Upper lobe of left lung (tissue), 6 donors: ENCODE measurements at regions not wholly inside any gene's neighbourhood (a gene's known extent, or its start where the extent isn't known, plus 50 kb on each side); places are given as distances from the start of the nearest gene placed in this dataset.
"Not testable (repeated sequence)": the region's sequence is repeated elsewhere in the genome, so short reads cannot be mapped to it uniquely, and the experiment has no call there.

Experiments used
- ATAC-seq, 2 donors: fragments of 200-7000 bp; cut with Tn5 transposase; one replicate each; pipeline ENCODE4 v1.9.1; 2022; ENCODE audit warnings: mild to moderate bottlenecking in 2 of 2, moderate library complexity in 2 of 2; ENCODE audit not compliant: low FRiP score in 2 of 2
- DNase-seq, 2 donors: peaks; one replicate each; pipeline ENCODE4 v3.0.0-alpha.2; 2019 to 2020
- H3K27ac ChIP-seq, 4 donors: fragments of 200-600 bp; sonication (generic); one replicate each; pipeline ENCODE4 v1.5.1; 2016 to 2019
- H3K27me3 ChIP-seq, 4 donors: fragments of 200-600 bp; sonication (generic); one replicate each; pipeline ENCODE4 v1.5.1; 2017 to 2019
- H3K36me3 ChIP-seq, 4 donors: fragments of 200-600 bp; sonication (generic); one replicate each; pipeline ENCODE4 v1.5.1; 2016 to 2019
- H3K4me1 ChIP-seq, 4 donors: fragments of 200-600 bp; sonication (generic); one replicate each; pipeline ENCODE4 v1.5.1; 2018 to 2019
- H3K4me3 ChIP-seq, 4 donors: fragments of 200-600 bp; sonication (generic); one replicate each; pipeline ENCODE4 v1.5.1; 2017 to 2019; ENCODE audit warnings: mild to moderate bottlenecking in 2 of 4, moderate library complexity in 1 of 4
- H3K9me3 ChIP-seq, 4 donors: fragments of 200-600 bp; sonication (generic); one replicate each; pipeline ENCODE4 v1.5.1; 2018 to 2019
- CTCF ChIP-seq, 6 experiments: fragments of 450-650 bp in 4 of 6; fragments of 200-600 bp in 2 of 6; sonication (generic) in 2 of 6; IDR thresholded peaks; one replicate each; pipeline ENCODE4 v1.5.1; 2016 to 2019; ENCODE audit warnings: antibody characterized with exemption in 6 of 6
- EP300 ChIP-seq, 4 donors: sonication (generic); formaldehyde crosslinking; IDR thresholded peaks; one replicate each; pipeline ENCODE4 v1.5.1; 2017; ENCODE audit warnings: antibody characterized with exemption in 4 of 4, control low read depth in 2 of 4
- POLR2A ChIP-seq, 4 donors: fragments of 450-650 bp; IDR thresholded peaks; one replicate each; pipeline ENCODE4 v1.5.1; 2016 to 2017; ENCODE audit warnings: antibody characterized with exemption in 4 of 4, mild to moderate bottlenecking in 2 of 4
- POLR2AphosphoS5 ChIP-seq, 2 donors: sonication (generic); formaldehyde crosslinking; IDR thresholded peaks; one replicate each; pipeline ENCODE4 v1.5.1; 2017; ENCODE audit warnings: antibody characterized with exemption in 2 of 2
- WGBS, 2 donors: methylation state at CpG; one replicate each; pipeline ENCODE4 v1.1.5; 2017 to 2018; 5-methylcytosine and 5-hydroxymethylcytosine counted together
- donor health status: DM: no; HTN: no; CAD: no; lungs with moderate emphysema.
- donor health status: DM: no; HTN: yes; CAD: no; lungs with severe emphysema.

GRCh38 chr5:25441810-25442209 is 797.0 kb upstream of the CDH10 start:
- Histone ChIP-seq H3K36me3 (no peaks in the 10 kb centered on the region), H3K4me1 (no peaks in the 10 kb centered on the region), H3K27me3 (no peaks in the 10 kb centered on the region), H3K27ac (no peak overlapping the region), H3K4me3 (no peak overlapping the region), H3K9me3 (no peaks in the 10 kb centered on the region)
- TF ChIP-seq CTCF (IDR thresholded peaks at IDR 0.05) = no peak
- no peak for TF ChIP-seq POLR2A (IDR thresholded peaks at IDR 0.05)
- no peak for TF ChIP-seq EP300 (IDR thresholded peaks at IDR 0.05)
- TF ChIP-seq POLR2AphosphoS5 (IDR thresholded peaks at IDR 0.05) = no peak
- WGBS, 2 donors = 67 to 71% methylated on average over 4 of the region's 4 CpGs
- no peak for ATAC-seq
- DNase-seq = no peak

DNA sequence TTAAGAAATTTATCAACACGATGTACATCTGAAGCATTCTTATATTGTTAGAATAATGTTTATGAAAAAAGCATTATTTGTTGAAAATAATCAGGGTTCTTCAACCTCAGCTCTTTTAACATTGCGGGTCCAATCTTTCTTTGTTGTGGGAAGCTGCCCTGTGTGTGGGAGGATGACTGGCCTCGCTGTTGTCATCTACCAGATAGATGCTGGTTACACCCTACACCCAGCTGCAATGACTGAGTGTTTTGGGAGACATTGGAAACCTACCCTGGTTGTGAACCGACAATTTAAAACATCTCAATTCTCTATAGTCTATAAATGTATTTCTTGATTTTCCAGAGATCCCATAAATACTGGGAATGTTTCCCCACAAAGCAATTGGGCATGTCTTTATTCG is 794.2 kb upstream of the CDH10 start:
- Histone ChIP-seq H3K4me1 (no peaks in the 10 kb centered on the region), H3K27ac (no peak overlapping the region), H3K36me3 (no peaks in the 10 kb centered on the region), H3K27me3 (no peaks in the 10 kb centered on the region), H3K9me3 (no peaks in the 10 kb centered on the region), H3K4me3 (no peak overlapping the region)
- DNase-seq = no peak
- 82 to 83% methylated on average over 5 of the region's 5 CpGs for WGBS, 2 donors
- ATAC-seq = no peak
- TF ChIP-seq POLR2A (IDR thresholded peaks at IDR 0.05) = no peak

DNA sequence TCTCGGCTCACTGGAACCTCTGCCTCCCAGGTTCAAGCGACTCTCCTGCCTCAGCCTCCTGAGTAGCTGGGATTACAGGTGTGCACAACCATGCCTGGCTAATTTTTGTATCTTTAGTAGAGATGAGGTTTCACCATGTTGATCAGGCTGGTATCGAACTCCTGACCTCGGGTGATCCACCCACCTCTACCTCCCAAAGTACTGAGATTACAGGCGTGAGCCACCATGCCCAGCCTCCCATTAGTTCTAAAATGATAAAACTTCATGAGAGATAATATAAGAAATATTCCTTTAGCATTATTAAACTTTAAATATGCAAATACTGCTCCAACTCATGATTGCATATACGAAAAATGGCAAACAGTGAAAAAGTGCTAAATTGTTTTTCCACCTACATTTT is 793.6 kb upstream of the CDH10 start:
- not testable (repeated sequence) for H3K36me3 ChIP-seq, H3K9me3 ChIP-seq, H3K27ac ChIP-seq, H3K4me1 ChIP-seq, DNase-seq, H3K4me3 ChIP-seq, ATAC-seq, H3K27me3 ChIP-seq
- 89 to 95% methylated on average over 6 of the region's 6 CpGs for WGBS, 2 donors

DNA sequence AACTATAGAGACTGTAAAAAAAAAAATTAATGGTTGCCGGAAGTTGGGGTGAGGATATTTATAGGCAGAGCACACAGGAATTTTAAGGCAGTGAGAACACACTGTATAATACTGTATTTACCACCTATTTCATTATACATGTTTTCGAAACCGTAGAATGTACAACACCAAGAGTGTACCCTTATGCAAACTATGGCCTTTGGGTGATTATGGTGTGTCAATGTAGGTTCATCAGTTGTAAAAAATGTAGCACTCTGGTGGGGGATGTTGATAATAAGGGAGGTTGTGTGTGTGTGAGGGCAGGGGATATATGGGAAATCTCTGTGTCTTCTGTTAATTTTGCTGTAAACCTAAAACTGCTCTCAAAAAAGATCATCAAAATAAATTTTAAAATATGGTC is 791.7 kb upstream of the CDH10 start:
- no peak for DNase-seq
- ATAC-seq = no peak
- TF ChIP-seq EP300 (IDR thresholded peaks at IDR 0.05) (no peak), CTCF (IDR thresholded peaks at IDR 0.05) (no peak), POLR2AphosphoS5 (IDR thresholded peaks at IDR 0.05) (no peak), POLR2A (IDR thresholded peaks at IDR 0.05) (no peak)
- H3K27me3 ChIP-seq = no peaks in the 10 kb centered on the region
- no peaks in the 10 kb centered on the region for H3K9me3 ChIP-seq
- no peaks in the 10 kb centered on the region for H3K36me3 ChIP-seq
- 95 to 97% methylated on average over 3 of the region's 3 CpGs for WGBS, 2 donors
- H3K4me3 ChIP-seq = no peak overlapping the region
- H3K27ac ChIP-seq = no peak overlapping the region
- H3K4me1 ChIP-seq = no peaks in the 10 kb centered on the region

- Histone ChIP-seq H3K27me3 (no peaks in the 10 kb centered on the region), H3K4me1 (no peaks in the 10 kb centered on the region), H3K4me3 (no peak overlapping the region), H3K9me3 (no peaks in the 10 kb centered on the region), H3K27ac (no peak overlapping the region), H3K36me3 (no peaks in the 10 kb centered on the region)
- WGBS, 2 donors = 95 to 97% methylated on average over 1 of the region's 1 CpG
- TF ChIP-seq POLR2AphosphoS5 (IDR thresholded peaks at IDR 0.05) = no peak
- TF ChIP-seq CTCF (IDR thresholded peaks at IDR 0.05) = no peak
- no peak for TF ChIP-seq POLR2A (IDR thresholded peaks at IDR 0.05)
- no peak for TF ChIP-seq EP300 (IDR thresholded peaks at IDR 0.05)
- no peak for DNase-seq
- ATAC-seq = no peak
These were observed 791.1 kb upstream of the CDH10 start for GRCh38 chr5:25435882-25436281.

DNA sequence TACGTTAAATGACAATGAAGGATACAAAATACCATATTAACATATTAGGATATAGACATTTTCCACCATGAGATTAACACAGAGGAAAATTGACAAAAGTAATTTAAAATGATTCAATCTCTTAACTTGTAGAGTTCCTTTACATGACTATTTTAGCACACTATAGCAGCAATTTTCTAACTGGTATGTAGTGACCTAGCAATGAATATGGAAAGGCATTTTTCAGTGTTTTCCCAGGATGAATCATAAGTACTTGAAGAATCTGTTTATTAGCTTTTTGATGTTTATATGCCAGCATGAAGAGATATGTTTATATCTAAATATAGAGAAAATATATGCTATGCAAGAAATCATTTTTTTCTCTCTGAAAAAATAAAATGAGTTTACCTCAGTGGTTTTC is 782.5 kb upstream of the CDH10 start:
- Histone ChIP-seq H3K4me3 (no peak overlapping the region), H3K27me3 (no peaks in the 10 kb centered on the region), H3K9me3 (no peaks in the 10 kb centered on the region), H3K4me1 (no peaks in the 10 kb centered on the region), H3K27ac (no peak overlapping the region), H3K36me3 (no peaks in the 10 kb centered on the region)
- ATAC-seq = no peak
- no peak for TF ChIP-seq POLR2AphosphoS5 (IDR thresholded peaks at IDR 0.05)
- no peak for TF ChIP-seq CTCF (IDR thresholded peaks at IDR 0.05)
- TF ChIP-seq EP300 (IDR thresholded peaks at IDR 0.05) = no peak
- TF ChIP-seq POLR2A (IDR thresholded peaks at IDR 0.05) = no peak
- no peak for DNase-seq
- WGBS, 2 donors = 93 to 100% methylated on average over 1 of the region's 1 CpG
